ENCODE measurements at regions not wholly inside any gene's neighbourhood (a gene's known extent, or its start where the extent isn't known, plus 50 kb on each side); places are given as distances from the start of the nearest gene placed in this dataset.
A peak's percentile ranks its signal among the peaks of the same experiment; 100 is the strongest.

GRCh38 chr9:16134351-16134750 lies 581.5 kb downstream of the CCDC171 start:
- Histone ChIP-seq H3K9me3 (ENCODE audit: control insufficient read depth in 1 of 2, insufficient read depth in 1 of 2, low read depth in 1 of 2, low read length in 2 of 2) (no peaks in the 10 kb centered on the region), H2AFZ (ENCODE audit: low read depth, low read length, poor library complexity, severe bottlenecking) (peak overlapping the region; percentile 84), H3K4me1 (ENCODE audit: control insufficient read depth in 1 of 2, insufficient read depth in 2 of 2, low read length in 2 of 2) (peaks cover 2 to 14% of the 10 kb centered on the region in 2 experiments; a peak in 2 of 4 replicates), H3K4me2 (ENCODE audit: low read length) (peak overlapping the region; percentile 50), H3K27me3 (ENCODE audit: insufficient read depth, low read length) (no peaks in the 10 kb centered on the region), H3K79me2 (ENCODE audit: insufficient read depth, low read length) (no peaks in the 10 kb centered on the region), H3K9ac (ENCODE audit: low read length) (no peak overlapping the region), H4K20me1 (ENCODE audit: insufficient read depth) (no peaks in the 10 kb centered on the region), H3K27ac (ENCODE audit: low read depth, low read length) (no peak overlapping the region), H3K9me2 (ENCODE audit: insufficient read depth) (no peaks in the 10 kb centered on the region), H3K4me3 (replicated peaks in 1 of 2; ENCODE audit: low read depth in 1 of 2, low read length in 2 of 2) (no peak overlapping the region), H3K36me3 (ENCODE audit: control insufficient read depth in 1 of 2, insufficient read depth in 2 of 2, low read length in 2 of 2) (no peaks in the 10 kb centered on the region)
- no TSS peak for BruUV-seq (replicated peaks)
- ATAC-seq = no peak
- intact Hi-C loops (cut with micrococcal nuclease) = loop anchor here (5.0 kb wide), 2 partner anchors 87 to 297 kb away; no protein-coding TSS in a partner anchor
- ChIA-PET CTCF (interaction anchor here (1.1 kb wide), 2 partner anchors 95 to 297 kb away, joined by 3 read pairs; no protein-coding TSS in a partner anchor), POLR2A (no interaction called here), RAD21 (ENCODE audit: low non-redundant PET in 1 of 2, low total read pairs in 2 of 2, uncharacterized antibody in 2 of 2, unreplicated experiment in 2 of 2) (no interaction called here)
- DNase-seq (ENCODE audit: low read depth, low spot score) = no peak
- TF ChIP-seq ZFX (IDR thresholded peaks at IDR 0.05) (no peak), REST (IDR thresholded peaks at IDR 0.05; ENCODE audit: low read depth) (no peak), ZBTB33 (IDR thresholded peaks at IDR 0.05; ENCODE audit: extremely low read depth, insufficient replicate concordance, low read length) (no peak), CBX3 (IDR thresholded peaks at IDR 0.05; ENCODE audit: low read depth) (no peak), YY1 (IDR thresholded peaks at IDR 0.05; ENCODE audit: extremely low read depth, insufficient replicate concordance, low read depth, low read length) (no peak), EZH2 (IDR thresholded peaks at IDR 0.05) (no peak), POLR2AphosphoS5 (IDR thresholded peaks at IDR 0.05; ENCODE audit: low read depth, low read length) (no peak), SIN3A (IDR thresholded peaks at IDR 0.05; ENCODE audit: low read depth) (no peak), FOSL1 (IDR thresholded peaks at IDR 0.05; ENCODE audit: low read depth) (no peak), SRF (IDR thresholded peaks at IDR 0.05; ENCODE audit: low read depth) (no peak), TCF7L2 (IDR thresholded peaks at IDR 0.05; ENCODE audit: borderline replicate concordance, extremely low read depth, insufficient read depth, insufficient read length) (no peak), SP1 (IDR thresholded peaks at IDR 0.05; ENCODE audit: low read depth) (no peak), CEBPB (IDR thresholded peaks at IDR 0.05; ENCODE audit: low read depth) (no peak), CTCF (IDR thresholded peaks at IDR 0.05 in 2 of 3, conservative IDR thresholded peaks at IDR 0.05 in 1 of 3; ENCODE audit: borderline replicate concordance in 1 of 3, insufficient read depth in 1 of 3, low read depth in 2 of 3, low read length in 2 of 3) (no peak), JUND (IDR thresholded peaks at IDR 0.05) (no peak), MAX (IDR thresholded peaks at IDR 0.05) (no peak), ZNF274 (IDR thresholded peaks at IDR 0.05; ENCODE audit: low read depth, low read length) (no peak), ELF1 (IDR thresholded peaks at IDR 0.05; ENCODE audit: borderline replicate concordance, low read depth) (no peak), POLR2A (IDR thresholded peaks at IDR 0.05; ENCODE audit: borderline replicate concordance, extremely low read depth, insufficient read depth, insufficient read length) (no peak), EGR1 (IDR thresholded peaks at IDR 0.05; ENCODE audit: low read depth) (no peak)
